Dermis blood vessel endothelial cell (primary cell): ENCODE measurements at regions not wholly inside any gene's neighbourhood (a gene's known extent, or its start where the extent isn't known, plus 50 kb on each side); places are given as distances from the start of the nearest gene placed in this dataset.

ENCODE experiments used
- DNase-seq: peaks from one replicate; pipeline ENCODE4 v3.0.0; 2010

GRCh38 chr13:59587971-59588716, 575.6 kb downstream of the DIAPH3 start:
- DNase-seq, result no peak

- no peak for DNase-seq
These were observed 575.0 kb downstream of the DIAPH3 start for GRCh38 chr13:59588717-59589067.

DNA sequence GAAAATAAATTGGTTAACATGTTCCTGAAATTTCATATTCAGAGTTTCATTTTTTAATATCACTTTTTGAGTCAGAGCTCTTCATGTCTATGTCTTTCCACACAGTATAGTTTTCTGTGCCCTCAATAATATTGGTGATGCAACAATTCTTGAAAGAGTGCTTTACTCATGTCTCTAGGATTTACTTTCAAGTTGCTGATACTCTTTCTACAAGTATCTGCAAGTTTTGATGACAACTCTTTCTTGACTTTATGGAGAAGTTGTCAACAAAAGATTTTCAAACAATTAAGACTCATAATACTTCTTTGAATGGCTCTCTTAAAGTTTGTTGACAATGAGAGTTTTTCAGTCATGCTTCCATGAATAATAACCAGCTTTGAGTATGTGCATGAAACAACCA, 561.7 kb downstream of the DIAPH3 start:
- DNase-seq, result no peak

DNA sequence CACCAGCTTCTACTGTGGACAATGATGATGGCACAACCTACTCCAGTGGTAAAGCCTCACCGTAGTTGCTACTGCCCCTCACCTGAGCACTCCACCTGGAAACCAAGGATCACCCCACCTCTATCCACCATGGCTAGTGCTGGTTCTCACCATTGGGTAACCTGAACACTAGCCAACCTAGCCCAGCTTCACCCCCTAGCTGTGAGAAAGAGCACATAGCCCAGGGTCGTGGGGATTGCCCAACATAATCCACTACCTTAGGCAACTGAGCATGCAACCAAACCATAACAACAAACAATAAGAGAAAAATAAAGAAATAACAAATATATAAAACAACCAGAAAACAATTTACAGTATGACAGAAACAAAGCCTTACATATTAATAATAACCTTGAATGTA, 560.1 kb downstream of the DIAPH3 start:
- DNase-seq, result no peak

DNA sequence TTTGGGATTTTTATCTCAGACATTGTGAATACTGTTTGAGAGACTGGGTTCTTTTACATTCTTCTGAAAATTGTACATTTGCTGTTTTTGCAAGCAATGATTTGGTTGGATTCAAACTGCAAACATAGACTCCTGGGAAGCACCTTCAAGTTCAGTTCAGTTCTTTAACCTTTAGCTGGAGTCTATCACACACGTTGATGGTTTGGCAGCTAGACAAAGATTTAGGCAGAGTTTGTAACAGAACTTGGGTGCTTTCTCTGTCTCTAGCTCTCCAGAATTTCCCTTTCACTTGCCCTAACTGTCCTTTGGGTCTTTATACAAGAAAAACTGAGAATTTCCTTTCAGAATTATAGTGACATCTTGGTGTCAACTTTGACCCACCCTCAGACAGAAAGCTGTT, 556.6 kb downstream of the DIAPH3 start:
- no peak for DNase-seq

GRCh38 chr13:59607780-59608233, 555.9 kb downstream of the DIAPH3 start:
- DNase-seq, result no peak

DNA sequence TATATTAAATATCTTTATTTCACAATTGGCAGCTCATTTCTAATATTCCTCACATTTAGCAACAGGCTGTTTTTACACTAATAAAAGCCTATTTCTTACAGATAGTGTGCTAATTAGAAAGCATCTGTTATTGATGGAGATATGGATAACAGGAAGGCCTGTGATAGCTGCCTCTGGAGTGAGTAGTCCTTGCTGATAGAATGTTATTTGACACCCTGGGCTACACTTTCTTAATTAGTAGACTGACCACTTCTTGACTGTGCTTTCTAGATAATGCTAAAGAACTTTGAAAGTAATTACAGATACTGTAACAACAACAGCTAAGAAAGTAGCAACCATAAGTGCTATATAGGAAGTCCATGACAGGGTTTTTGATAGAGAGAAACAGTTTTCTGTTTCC, 554.3 kb downstream of the DIAPH3 start:
- no peak for DNase-seq
